ENCODE measurements at regions not wholly inside any gene's neighbourhood (a gene's known extent, or its start where the extent isn't known, plus 50 kb on each side); places are given as distances from the start of the nearest gene placed in this dataset.

DNA sequence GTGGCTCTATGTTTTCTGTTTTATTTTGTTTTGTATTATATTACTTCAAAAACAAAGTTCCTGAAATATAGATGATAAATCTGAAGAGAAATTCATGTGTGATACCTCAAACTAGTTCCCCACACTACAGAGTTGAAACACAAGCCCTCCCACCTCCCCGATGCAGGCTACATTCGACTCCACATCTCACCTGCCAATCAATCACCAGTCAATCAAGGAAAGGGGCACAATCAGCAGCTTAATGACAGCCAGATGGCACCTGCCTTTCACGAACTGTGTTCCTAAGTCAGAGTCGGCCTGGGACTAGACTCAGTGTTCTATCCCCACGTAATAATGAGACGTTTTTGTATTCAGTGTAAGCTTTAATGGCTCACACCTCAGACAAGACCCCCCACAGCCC lies 313.4 kb downstream of the SPATA17 start:
- no peak overlapping the region for H3K27ac ChIP-seq (ENCODE audit: low read depth in 1 of 2, low read length in 2 of 2)
- no peak overlapping the region for H3K9ac ChIP-seq (ENCODE audit: low read depth in 1 of 2, low read length in 2 of 2)
- TF ChIP-seq MAX (IDR thresholded peaks at IDR 0.05), result no peak
- no peak for TF ChIP-seq SP1 (IDR thresholded peaks at IDR 0.05)
- no peak for TF ChIP-seq YY1 (IDR thresholded peaks at IDR 0.05)
- TF ChIP-seq HNF4A (conservative IDR thresholded peaks at IDR 0.05), result no peak
- TF ChIP-seq GABPA (IDR thresholded peaks at IDR 0.05 in 1 of 2, conservative IDR thresholded peaks at IDR 0.05 in 1 of 2), result no peak
- TF ChIP-seq, protein P1, sequence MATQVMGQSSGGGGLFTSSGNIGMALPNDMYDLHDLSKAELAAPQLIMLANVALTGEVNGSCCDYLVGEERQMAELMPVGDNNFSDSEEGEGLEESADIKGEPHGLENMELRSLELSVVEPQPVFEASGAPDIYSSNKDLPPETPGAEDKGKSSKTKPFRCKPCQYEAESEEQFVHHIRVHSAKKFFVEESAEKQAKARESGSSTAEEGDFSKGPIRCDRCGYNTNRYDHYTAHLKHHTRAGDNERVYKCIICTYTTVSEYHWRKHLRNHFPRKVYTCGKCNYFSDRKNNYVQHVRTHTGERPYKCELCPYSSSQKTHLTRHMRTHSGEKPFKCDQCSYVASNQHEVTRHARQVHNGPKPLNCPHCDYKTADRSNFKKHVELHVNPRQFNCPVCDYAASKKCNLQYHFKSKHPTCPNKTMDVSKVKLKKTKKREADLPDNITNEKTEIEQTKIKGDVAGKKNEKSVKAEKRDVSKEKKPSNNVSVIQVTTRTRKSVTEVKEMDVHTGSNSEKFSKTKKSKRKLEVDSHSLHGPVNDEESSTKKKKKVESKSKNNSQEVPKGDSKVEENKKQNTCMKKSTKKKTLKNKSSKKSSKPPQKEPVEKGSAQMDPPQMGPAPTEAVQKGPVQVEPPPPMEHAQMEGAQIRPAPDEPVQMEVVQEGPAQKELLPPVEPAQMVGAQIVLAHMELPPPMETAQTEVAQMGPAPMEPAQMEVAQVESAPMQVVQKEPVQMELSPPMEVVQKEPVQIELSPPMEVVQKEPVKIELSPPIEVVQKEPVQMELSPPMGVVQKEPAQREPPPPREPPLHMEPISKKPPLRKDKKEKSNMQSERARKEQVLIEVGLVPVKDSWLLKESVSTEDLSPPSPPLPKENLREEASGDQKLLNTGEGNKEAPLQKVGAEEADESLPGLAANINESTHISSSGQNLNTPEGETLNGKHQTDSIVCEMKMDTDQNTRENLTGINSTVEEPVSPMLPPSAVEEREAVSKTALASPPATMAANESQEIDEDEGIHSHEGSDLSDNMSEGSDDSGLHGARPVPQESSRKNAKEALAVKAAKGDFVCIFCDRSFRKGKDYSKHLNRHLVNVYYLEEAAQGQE (IDR thresholded peaks at IDR 0.05), result no peak
- H3K9me3 ChIP-seq (ENCODE audit: control insufficient read depth in 4 of 4, low read length in 3 of 4), result no peaks in the 10 kb centered on the region
- no peak for DNase-seq (ENCODE audit: low spot score)
- H3K36me3 ChIP-seq (ENCODE audit: control insufficient read depth in 4 of 4, insufficient read depth in 3 of 4, low read depth in 1 of 4, low read length in 3 of 4), result no peaks in the 10 kb centered on the region
- H3K27me3 ChIP-seq (ENCODE audit: control insufficient read depth in 4 of 4, insufficient read depth in 4 of 4, low read length in 3 of 4), result no peaks in the 10 kb centered on the region
- 47% methylated on average over 6 of the region's 6 CpGs for WGBS
- no peaks in the 10 kb centered on the region for H3K4me1 ChIP-seq (ENCODE audit: control insufficient read depth in 4 of 4, insufficient read depth in 4 of 4, low read length in 3 of 4)
- no peak overlapping the region for H3K4me3 ChIP-seq (ENCODE audit: low read depth in 1 of 3, low read length in 3 of 3)

DNA sequence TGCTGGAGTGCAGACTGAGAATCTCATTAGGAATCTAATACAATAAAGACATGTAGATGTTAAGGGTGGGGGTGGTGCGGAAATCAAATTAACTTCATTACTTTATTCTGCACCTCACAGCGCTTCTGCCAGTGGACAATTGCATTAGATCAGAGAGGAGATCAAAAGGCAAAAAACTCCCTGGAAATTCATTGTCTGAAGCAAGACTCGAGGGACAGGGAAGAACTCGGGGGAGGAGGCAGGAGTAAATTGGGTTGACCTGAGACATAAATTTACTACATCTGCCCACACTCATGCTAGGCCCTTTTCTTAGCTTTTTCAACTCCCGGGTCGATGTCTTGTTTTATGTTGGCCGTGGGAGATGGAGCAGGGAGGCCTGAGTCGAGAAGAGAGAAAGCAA lies 315.4 kb downstream of the SPATA17 start:
- H3K4me3 ChIP-seq (ENCODE audit: low read depth in 1 of 3, low read length in 3 of 3), result no peak overlapping the region
- no peaks in the 10 kb centered on the region for H3K27me3 ChIP-seq (ENCODE audit: control insufficient read depth in 4 of 4, insufficient read depth in 4 of 4, low read length in 3 of 4)
- TF ChIP-seq RXRA (IDR thresholded peaks at IDR 0.05), result no peak
- no peak overlapping the region for H3K27ac ChIP-seq (ENCODE audit: low read depth in 1 of 2, low read length in 2 of 2)
- no peaks in the 10 kb centered on the region for H3K36me3 ChIP-seq (ENCODE audit: control insufficient read depth in 4 of 4, insufficient read depth in 3 of 4, low read depth in 1 of 4, low read length in 3 of 4)
- WGBS, result 76% methylated on average over 8 of the region's 8 CpGs
- no peaks in the 10 kb centered on the region for H3K4me1 ChIP-seq (ENCODE audit: control insufficient read depth in 4 of 4, insufficient read depth in 4 of 4, low read length in 3 of 4)
- no peaks in the 10 kb centered on the region for H3K9me3 ChIP-seq (ENCODE audit: control insufficient read depth in 4 of 4, low read length in 3 of 4)
- no peak overlapping the region for H3K9ac ChIP-seq (ENCODE audit: low read depth in 1 of 2, low read length in 2 of 2)
- DNase-seq (ENCODE audit: low spot score), result no peak

GRCh38 chr1:217948741-217949140 lies 317.6 kb downstream of the SPATA17 start:
- no peaks in the 10 kb centered on the region for H3K36me3 ChIP-seq (ENCODE audit: control insufficient read depth in 4 of 4, insufficient read depth in 3 of 4, low read depth in 1 of 4, low read length in 3 of 4)
- 38% methylated on average over 2 of the region's 2 CpGs for WGBS
- no peak overlapping the region for H3K4me3 ChIP-seq (ENCODE audit: low read depth in 1 of 3, low read length in 3 of 3)
- no peak for DNase-seq (ENCODE audit: low spot score)
- H3K9ac ChIP-seq (ENCODE audit: low read depth in 1 of 2, low read length in 2 of 2), result no peak overlapping the region
- H3K4me1 ChIP-seq (ENCODE audit: control insufficient read depth in 4 of 4, insufficient read depth in 4 of 4, low read length in 3 of 4), result no peaks in the 10 kb centered on the region
- TF ChIP-seq NR2F2 (IDR thresholded peaks at IDR 0.05), result no peak
- no peak for TF ChIP-seq GABPA (IDR thresholded peaks at IDR 0.05 in 1 of 2, conservative IDR thresholded peaks at IDR 0.05 in 1 of 2)
- TF ChIP-seq JUND (IDR thresholded peaks at IDR 0.05), result no peak
- no peak for TF ChIP-seq RXRA (IDR thresholded peaks at IDR 0.05)
- TF ChIP-seq, protein P2, sequence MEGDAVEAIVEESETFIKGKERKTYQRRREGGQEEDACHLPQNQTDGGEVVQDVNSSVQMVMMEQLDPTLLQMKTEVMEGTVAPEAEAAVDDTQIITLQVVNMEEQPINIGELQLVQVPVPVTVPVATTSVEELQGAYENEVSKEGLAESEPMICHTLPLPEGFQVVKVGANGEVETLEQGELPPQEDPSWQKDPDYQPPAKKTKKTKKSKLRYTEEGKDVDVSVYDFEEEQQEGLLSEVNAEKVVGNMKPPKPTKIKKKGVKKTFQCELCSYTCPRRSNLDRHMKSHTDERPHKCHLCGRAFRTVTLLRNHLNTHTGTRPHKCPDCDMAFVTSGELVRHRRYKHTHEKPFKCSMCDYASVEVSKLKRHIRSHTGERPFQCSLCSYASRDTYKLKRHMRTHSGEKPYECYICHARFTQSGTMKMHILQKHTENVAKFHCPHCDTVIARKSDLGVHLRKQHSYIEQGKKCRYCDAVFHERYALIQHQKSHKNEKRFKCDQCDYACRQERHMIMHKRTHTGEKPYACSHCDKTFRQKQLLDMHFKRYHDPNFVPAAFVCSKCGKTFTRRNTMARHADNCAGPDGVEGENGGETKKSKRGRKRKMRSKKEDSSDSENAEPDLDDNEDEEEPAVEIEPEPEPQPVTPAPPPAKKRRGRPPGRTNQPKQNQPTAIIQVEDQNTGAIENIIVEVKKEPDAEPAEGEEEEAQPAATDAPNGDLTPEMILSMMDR (IDR thresholded peaks at IDR 0.05; ENCODE audit: low read depth, low read length, missing input control), result no peak
- no peak for TF ChIP-seq EGR1 (IDR thresholded peaks at IDR 0.05; ENCODE audit: low read depth in 2 of 2)
- no peak for TF ChIP-seq ATF3 (IDR thresholded peaks at IDR 0.05)
- H3K9me3 ChIP-seq (ENCODE audit: control insufficient read depth in 4 of 4, low read length in 3 of 4), result peaks cover 0 to 3% (median 0%) of the 10 kb centered on the region in 4 donors
- H3K27ac ChIP-seq (ENCODE audit: low read depth in 1 of 2, low read length in 2 of 2), result no peak overlapping the region
- H3K27me3 ChIP-seq (ENCODE audit: control insufficient read depth in 4 of 4, insufficient read depth in 4 of 4, low read length in 3 of 4), result no peaks in the 10 kb centered on the region

Data from liver (tissue), 8 donors.